HepG2 (cell line): ENCODE measurements at regions not wholly inside any gene's neighbourhood (a gene's known extent, or its start where the extent isn't known, plus 50 kb on each side); places are given as distances from the start of the nearest gene placed in this dataset.

ENCODE experiments used
- ATAC-seq: fragments of 200-7000 bp; cut with Tn5 transposase; 3 replicates; pipeline ENCODE4 v1.9.1; 2020; ENCODE audit warnings: mild to moderate bottlenecking, moderate library complexity
- BruUV-seq: library from RNA; stranded (reverse); fragments of 400-500 nt; replicated peaks from 2 replicates; lab custom pipeline; 2021; lab: Mats Ljungman, UMichigan
- CTCF ChIA-PET: fragments of 300-600 bp; formaldehyde crosslinking; extraction: SDS; loops from one replicate; lab custom pipeline; 2021; ENCODE audit warnings: low total read pairs, inconsistent platforms, low intra/inter-chr PET ratio; lab: Yijun Ruan, JAX
- POLR2A ChIA-PET: fragments of 350-600 bp; sonication (Branson Sonifier 250); formaldehyde crosslinking; loops from one replicate; lab custom pipeline; 2020; ENCODE audit warnings: antibody characterized with exemption, inconsistent platforms; lab: Yijun Ruan, JAX
- DNase-seq: peaks from one replicate; pipeline ENCODE4 v3.0.0-alpha.2; 2015; ENCODE audit warnings: low spot score
- FAIRE-seq: peaks from 3 replicates; lab custom pipeline; 2011; peaks lifted over from hg19 to GRCh38; lab: Jason Lieb, UNC
- H2AFZ ChIP-seq: one replicate; pipeline ENCODE4 v1.6.1; 2011; ENCODE audit warnings: low read length, inconsistent platforms
- H3K27ac ChIP-seq: fragments of 300-600 bp; 3 replicates; pipeline ENCODE4 v1.8.0; 2011; ENCODE audit warnings: mixed run types, mild to moderate bottlenecking, mixed read lengths, low read length, inconsistent platforms; ENCODE audit not compliant: insufficient read depth; ENCODE audit errors: extremely low read length
- H3K27me3 ChIP-seq, 2 experiments: fragments of 200-600 bp in 1 of 2; 2 replicates in 1 of 2; 3 replicates in 1 of 2; pipeline versions ENCODE4 v1.6.0 to v1.8.0; 2011; ENCODE audit warnings: low read length in 2 of 2, mild to moderate bottlenecking in 2 of 2, moderate library complexity in 2 of 2, inconsistent platforms in 1 of 2; ENCODE audit not compliant: insufficient read depth in 2 of 2, control insufficient read depth in 1 of 2
- H3K36me3 ChIP-seq, 2 experiments: fragments of 200-600 bp in 1 of 2; replicated peaks in 1 of 2; 2 replicates in 1 of 2; 3 replicates in 1 of 2; pipeline versions ENCODE4 v1.5.1 to v1.8.0; 2011; ENCODE audit warnings: low read length in 2 of 2, inconsistent platforms in 1 of 2; ENCODE audit not compliant: insufficient read depth in 2 of 2, control insufficient read depth in 1 of 2
- H3K4me1 ChIP-seq: 2 replicates; pipeline ENCODE4 v1.5.1; 2012; ENCODE audit warnings: low read length, inconsistent platforms; ENCODE audit not compliant: insufficient read depth
- H3K4me2 ChIP-seq: 2 replicates; pipeline ENCODE4 v1.6.0; 2011; ENCODE audit warnings: low read depth, low read length, inconsistent platforms
- H3K4me3 ChIP-seq, 3 experiments: fragments of 200-600 bp in 1 of 3; sonication (generic), shearing (Covaris generic) in 1 of 3; replicated peaks in 1 of 3; 2 replicates each; pipeline ENCODE4 v1.5.1; 2011 to 2016; ENCODE audit warnings: low read length in 3 of 3, inconsistent platforms in 2 of 3, low read depth in 2 of 3, mild to moderate bottlenecking in 2 of 3, control low read depth in 1 of 3, mixed read lengths in 1 of 3; ENCODE audit not compliant: insufficient read depth in 1 of 3
- H3K79me2 ChIP-seq: one replicate; pipeline ENCODE4 v1.6.1; 2011; ENCODE audit warnings: low read length, inconsistent platforms; ENCODE audit not compliant: insufficient read depth
- H3K9ac ChIP-seq: 2 replicates; pipeline ENCODE4 v1.6.0; 2011; ENCODE audit warnings: mild to moderate bottlenecking, low read depth, low read length, inconsistent platforms; ENCODE audit not compliant: insufficient read depth
- H3K9me3 ChIP-seq: 2 replicates; pipeline ENCODE4 v1.5.1; 2012; ENCODE audit warnings: mild to moderate bottlenecking, low read length
- H4K20me1 ChIP-seq: 2 replicates; pipeline ENCODE4 v1.6.0; 2011; ENCODE audit warnings: inconsistent platforms, mild to moderate bottlenecking, low read length, moderate library complexity; ENCODE audit not compliant: insufficient read depth
- ATM ChIP-seq: fragments of 450-650 bp; IDR thresholded peaks from 2 replicates; pipeline ENCODE4 v1.7.1; 2017; ENCODE audit warnings: mild to moderate bottlenecking, borderline replicate concordance
- CC2D1A ChIP-seq: sonication (generic); formaldehyde crosslinking; IDR thresholded peaks from 2 replicates; pipeline ENCODE4 v1.8.1; 2023; ENCODE audit warnings: mild to moderate bottlenecking, missing genetic modification reagents
- GTF2F1 ChIP-seq: fragments of 150-350 bp; IDR thresholded peaks from 2 replicates; pipeline ENCODE4 v1.6.1; 2014; ENCODE audit warnings: low read length
- JARID2 ChIP-seq: sonication (generic); formaldehyde crosslinking; IDR thresholded peaks from 2 replicates; pipeline ENCODE4 v1.8.1; 2023; ENCODE audit warnings: missing genetic modification reagents, inconsistent platforms; ENCODE audit not compliant: insufficient replicate concordance
- NFYC ChIP-seq: IDR thresholded peaks from 2 replicates; pipeline ENCODE4 v1.6.1; 2016; ENCODE audit warnings: missing genetic modification reagents, missing compliant biosample characterization
- NR2F1 ChIP-seq, 2 experiments: fragments of 450-650 bp in 1 of 2; formaldehyde crosslinking in 1 of 2; IDR thresholded peaks; 2 replicates each; pipeline versions ENCODE4 v1.5.0 to v1.6.1; 2016 to 2020; ENCODE audit warnings: mild to moderate bottlenecking in 1 of 2, missing compliant biosample characterization in 1 of 2, missing genetic modification reagents in 1 of 2, moderate library complexity in 1 of 2
- PHF20 ChIP-seq: sonication (generic); formaldehyde crosslinking; IDR thresholded peaks from 2 replicates; pipeline ENCODE4 v1.5.0; 2020; ENCODE audit warnings: mild to moderate bottlenecking, missing genetic modification reagents
- REXO4 ChIP-seq: sonication (generic); formaldehyde crosslinking; IDR thresholded peaks from 2 replicates; pipeline ENCODE4 v1.8.0; 2022; ENCODE audit warnings: missing genetic modification reagents, mild to moderate bottlenecking, borderline replicate concordance
- TRAFD1 ChIP-seq: sonication (generic); formaldehyde crosslinking; IDR thresholded peaks from 2 replicates; pipeline ENCODE4 v1.5.1; 2020; ENCODE audit warnings: missing genetic modification reagents, mild to moderate bottlenecking, borderline replicate concordance
- U2AF1 ChIP-seq: fragments of 200-400 bp; formaldehyde crosslinking; optimal IDR thresholded peaks from 2 replicates; pipeline ENCODE3; 2017; ENCODE audit warnings: mild to moderate bottlenecking, low read depth, low read length
- ZNF142 ChIP-seq: sonication (generic); formaldehyde crosslinking; IDR thresholded peaks from 2 replicates; pipeline ENCODE4 v1.4.0; 2020; ENCODE audit warnings: missing genetic modification reagents
- ZNF256 ChIP-seq: sonication (generic); formaldehyde crosslinking; conservative IDR thresholded peaks from 2 replicates; pipeline ENCODE4 v1.4.0; 2020; ENCODE audit warnings: missing genetic modification reagents
- ZNF432 ChIP-seq: sonication (generic); formaldehyde crosslinking; IDR thresholded peaks from 2 replicates; pipeline ENCODE4 v1.5.0; 2020; ENCODE audit warnings: missing genetic modification reagents, mild to moderate bottlenecking, borderline replicate concordance
- ZNF569 ChIP-seq: sonication (generic); formaldehyde crosslinking; IDR thresholded peaks from 2 replicates; pipeline ENCODE4 v1.5.0; 2020; ENCODE audit warnings: mild to moderate bottlenecking, missing genetic modification reagents, moderate library complexity, borderline replicate concordance
- ZNF589 ChIP-seq: sonication (generic); formaldehyde crosslinking; conservative IDR thresholded peaks from 2 replicates; pipeline ENCODE4 v1.8.0; 2022; ENCODE audit warnings: mild to moderate bottlenecking, moderate library complexity, missing genetic modification reagents
- ZNF724P ChIP-seq: sonication (generic); formaldehyde crosslinking; IDR thresholded peaks from 2 replicates; pipeline ENCODE4 v1.8.0; 2022; ENCODE audit warnings: missing genetic modification reagents, borderline replicate concordance
- WGBS: methylation state at CpG from one replicate; pipeline ENCODE4 v1.1.6; 2017; ENCODE audit warnings: low lambda C conversion rate; 5-methylcytosine and 5-hydroxymethylcytosine counted together
- in situ Hi-C: cut with HindIII; loops from 2 replicates; pipeline ENCODE4 v1.10.0; 2017; ENCODE audit warnings: low pct_unique_long_range_greater_than_20kb; ENCODE audit not compliant: extremely low pct_ligation_motif_present
- intact Hi-C: fragments of 100-400 bp; cut with micrococcal nuclease; formaldehyde crosslinking; loops from one replicate; pipeline ENCODE4 v1.10.0; 2022; ENCODE audit not compliant: unreplicated experiment
- TF ChIP-seq, protein P1 (sequence below): sonication (generic); formaldehyde crosslinking; IDR thresholded peaks from 2 replicates; pipeline ENCODE4 v1.5.0; 2020; ENCODE audit warnings: missing genetic modification reagents, mild to moderate bottlenecking, borderline replicate concordance

- TF ChIP-seq ZNF142 (CRISPR knock-in tag) (no peak), ZNF432 (no peak), NFYC (CRISPR knock-in tag) (no peak), TRAFD1 (CRISPR knock-in tag) (no peak)
Observed at GRCh38 chr3:181940703-181941102, 229.0 kb downstream of the SOX2 start (continued).

DNA sequence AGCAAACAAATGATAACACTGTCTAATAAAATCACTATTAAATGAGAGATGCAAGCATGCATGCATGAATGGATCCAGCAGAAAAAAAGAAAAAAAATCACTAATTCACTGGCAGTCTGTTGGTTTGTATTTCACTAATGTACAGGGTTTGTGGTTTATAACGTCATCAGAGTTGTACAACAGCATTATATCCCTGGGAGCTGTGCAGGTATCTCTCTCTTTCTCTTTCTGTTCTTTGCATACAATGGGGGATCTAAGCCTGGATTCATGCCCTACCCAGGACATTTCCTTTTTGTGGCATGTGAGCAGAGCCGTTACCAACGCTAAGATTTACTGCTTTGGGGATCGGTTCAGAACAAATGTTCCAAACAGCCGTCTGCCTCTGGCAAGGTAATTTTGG is 229.5 kb downstream of the SOX2 start:
- no peaks in the 10 kb centered on the region for H3K79me2 ChIP-seq
- no peaks in the 10 kb centered on the region for H4K20me1 ChIP-seq
- H3K4me2 ChIP-seq, result no peak overlapping the region
- no peaks in the 10 kb centered on the region for H3K4me1 ChIP-seq
- DNase-seq (no peak), FAIRE-seq (no peak), ATAC-seq (no peak)
- ChIA-PET POLR2A (no interaction called here), CTCF (no interaction called here)
- H3K27ac ChIP-seq, result no peak overlapping the region
- H3K9me3 ChIP-seq, result no peaks in the 10 kb centered on the region
- in situ Hi-C loops, result no loop called here
- no peaks in the 10 kb centered on the region for H3K27me3 ChIP-seq
- intact Hi-C loops, result loop anchor here (10.0 kb wide), 1 partner anchor 236 kb away; no protein-coding TSS in a partner anchor
- H3K4me3 ChIP-seq, result no peak overlapping the region
- no TSS peak for BruUV-seq
- 0% methylated on average over 5 of the region's 5 CpGs for WGBS
- no peak overlapping the region for H2AFZ ChIP-seq
- no peak overlapping the region for H3K9ac ChIP-seq
- no peaks in the 10 kb centered on the region for H3K36me3 ChIP-seq
- TF ChIP-seq, protein P1, sequence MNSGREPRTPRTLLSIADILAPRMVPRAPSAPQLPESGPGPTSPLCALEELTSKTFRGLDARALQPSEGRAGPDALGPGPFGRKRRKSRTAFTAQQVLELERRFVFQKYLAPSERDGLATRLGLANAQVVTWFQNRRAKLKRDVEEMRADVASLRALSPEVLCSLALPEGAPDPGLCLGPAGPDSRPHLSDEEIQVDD, result no peak
- TF ChIP-seq CC2D1A (CRISPR knock-in tag) (no peak), JARID2 (CRISPR knock-in tag) (no peak), ATM (no peak), ZNF569 (CRISPR knock-in tag) (no peak), U2AF1 (no peak), ZNF724P (no peak), ZNF256 (CRISPR knock-in tag) (no peak), REXO4 (CRISPR knock-in tag) (no peak), GTF2F1 (no peak), PHF20 (no peak), NR2F1 (CRISPR knock-in tag; IDR thresholded peaks at IDR 0.05) (no peak), ZNF589 (CRISPR knock-in tag) (no peak)
